ENCODE measurements at regions not wholly inside any gene's neighbourhood (a gene's known extent, or its start where the extent isn't known, plus 50 kb on each side); places are given as distances from the start of the nearest gene placed in this dataset.

DNA sequence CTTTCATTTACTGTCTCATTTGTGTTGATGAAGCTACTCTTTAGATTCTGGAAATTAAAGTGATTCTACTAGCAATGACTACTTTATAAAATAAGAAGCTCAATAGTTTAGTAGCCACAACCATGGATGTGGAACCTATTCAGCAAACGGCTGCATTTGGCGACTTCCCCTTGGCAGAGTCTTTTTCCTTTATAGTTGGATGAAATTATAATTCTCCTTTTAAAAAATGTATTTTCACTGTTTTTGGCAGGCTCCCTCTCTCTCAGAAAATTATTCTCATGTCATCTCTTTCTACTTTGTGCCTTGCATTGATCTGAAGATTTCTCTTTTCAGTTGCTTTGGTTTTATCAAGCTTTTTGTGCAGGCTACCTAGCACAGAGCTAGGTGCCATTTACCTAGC is 50.6 kb upstream of the KCNN2 start:
- H3K4me3 Mint-ChIP-seq (ENCODE audit: unreplicated experiment): no peak overlapping the region
- no peak for DNase-seq (ENCODE audit: unreplicated experiment)
- intact Hi-C loops (cut with micrococcal nuclease): no loop called here
- TF ChIP-seq, protein P1, sequence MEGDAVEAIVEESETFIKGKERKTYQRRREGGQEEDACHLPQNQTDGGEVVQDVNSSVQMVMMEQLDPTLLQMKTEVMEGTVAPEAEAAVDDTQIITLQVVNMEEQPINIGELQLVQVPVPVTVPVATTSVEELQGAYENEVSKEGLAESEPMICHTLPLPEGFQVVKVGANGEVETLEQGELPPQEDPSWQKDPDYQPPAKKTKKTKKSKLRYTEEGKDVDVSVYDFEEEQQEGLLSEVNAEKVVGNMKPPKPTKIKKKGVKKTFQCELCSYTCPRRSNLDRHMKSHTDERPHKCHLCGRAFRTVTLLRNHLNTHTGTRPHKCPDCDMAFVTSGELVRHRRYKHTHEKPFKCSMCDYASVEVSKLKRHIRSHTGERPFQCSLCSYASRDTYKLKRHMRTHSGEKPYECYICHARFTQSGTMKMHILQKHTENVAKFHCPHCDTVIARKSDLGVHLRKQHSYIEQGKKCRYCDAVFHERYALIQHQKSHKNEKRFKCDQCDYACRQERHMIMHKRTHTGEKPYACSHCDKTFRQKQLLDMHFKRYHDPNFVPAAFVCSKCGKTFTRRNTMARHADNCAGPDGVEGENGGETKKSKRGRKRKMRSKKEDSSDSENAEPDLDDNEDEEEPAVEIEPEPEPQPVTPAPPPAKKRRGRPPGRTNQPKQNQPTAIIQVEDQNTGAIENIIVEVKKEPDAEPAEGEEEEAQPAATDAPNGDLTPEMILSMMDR (IDR thresholded peaks at IDR 0.05; ENCODE audit: unreplicated experiment): no peak
- ChIA-PET CTCF (interaction anchor here (0.6 kb wide), 1 partner anchor 1497 kb away, joined by 3 read pairs; no protein-coding TSS in a partner anchor), POLR2A (no interaction called here)
- no peaks in the 10 kb centered on the region for H3K36me3 Mint-ChIP-seq (ENCODE audit: insufficient read depth, unreplicated experiment)
- H3K9me3 Mint-ChIP-seq (ENCODE audit: unreplicated experiment): no peaks in the 10 kb centered on the region
- H3K27me3 Mint-ChIP-seq (ENCODE audit: insufficient read depth, unreplicated experiment): peaks cover 73% of the 10 kb centered on the region
- no peak overlapping the region for H3K27ac Mint-ChIP-seq (ENCODE audit: low read depth, unreplicated experiment)
- H3K4me1 Mint-ChIP-seq (ENCODE audit: insufficient read depth, unreplicated experiment): no peaks in the 10 kb centered on the region
- no TSS peak for BruUV-seq (replicated peaks)

DNA sequence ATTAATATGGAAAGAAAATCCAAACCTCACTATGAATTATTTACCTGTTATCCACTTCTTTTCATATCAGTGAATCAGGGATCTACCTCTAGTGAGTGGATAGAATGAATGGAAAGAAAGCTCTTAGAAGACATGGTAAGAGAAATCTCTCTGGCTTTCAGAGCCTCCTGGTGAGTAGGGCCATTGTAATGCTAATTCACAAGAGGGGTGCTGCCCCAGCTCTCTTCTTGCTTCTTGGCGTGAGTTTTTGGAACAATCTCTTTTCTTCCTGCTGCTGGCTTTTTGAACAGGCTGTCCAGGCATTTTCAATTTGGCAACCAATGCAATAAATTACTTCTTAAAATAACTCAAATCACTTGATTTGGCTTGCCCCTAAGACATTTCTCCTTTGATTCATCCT is 49.9 kb upstream of the KCNN2 start:
- peaks cover 73% of the 10 kb centered on the region for H3K27me3 Mint-ChIP-seq (ENCODE audit: insufficient read depth, unreplicated experiment)
- POLR2A ChIA-PET: no interaction called here
- no peaks in the 10 kb centered on the region for H3K36me3 Mint-ChIP-seq (ENCODE audit: insufficient read depth, unreplicated experiment)
- BruUV-seq (replicated peaks): no TSS peak
- no peak overlapping the region for H3K4me3 Mint-ChIP-seq (ENCODE audit: unreplicated experiment)
- no peak for DNase-seq (ENCODE audit: unreplicated experiment)
- no peaks in the 10 kb centered on the region for H3K4me1 Mint-ChIP-seq (ENCODE audit: insufficient read depth, unreplicated experiment)
- no peak overlapping the region for H3K27ac Mint-ChIP-seq (ENCODE audit: low read depth, unreplicated experiment)
- TF ChIP-seq, protein P1 (IDR thresholded peaks at IDR 0.05; ENCODE audit: unreplicated experiment): no peak
- H3K9me3 Mint-ChIP-seq (ENCODE audit: unreplicated experiment): no peaks in the 10 kb centered on the region
- CTCF ChIA-PET: no interaction called here
- intact Hi-C loops (cut with micrococcal nuclease): no loop called here
